ENCODE measurements at regions not wholly inside any gene's neighbourhood (a gene's known extent, or its start where the extent isn't known, plus 50 kb on each side); places are given as distances from the start of the nearest gene placed in this dataset.
"Not testable (repeated sequence)": the region's sequence is repeated elsewhere in the genome, so short reads cannot be mapped to it uniquely, and the experiment has no call there.

DNA sequence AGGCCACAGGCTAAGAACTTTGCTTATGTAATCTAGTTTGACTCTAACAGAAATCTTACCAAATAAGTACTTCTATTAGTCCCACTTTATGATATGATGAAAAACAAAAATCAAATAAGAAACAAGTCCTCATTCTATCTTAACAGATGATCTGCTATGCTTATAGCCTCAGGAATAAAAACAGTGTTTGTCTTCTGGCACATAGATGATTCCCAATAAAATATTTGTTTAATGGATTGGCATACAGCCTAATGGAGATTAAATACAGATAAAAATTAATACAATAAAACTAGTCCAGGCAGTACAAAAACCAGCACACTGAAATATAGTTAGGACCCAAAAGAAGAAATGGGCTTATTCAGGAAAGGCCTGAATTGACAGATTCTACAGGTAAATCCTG lies 971.4 kb upstream of the WWC1 start:
- no peak for DNase-seq (ENCODE audit: low spot score)
- intact Hi-C loops (cut with DNase I): no loop called here

DNA sequence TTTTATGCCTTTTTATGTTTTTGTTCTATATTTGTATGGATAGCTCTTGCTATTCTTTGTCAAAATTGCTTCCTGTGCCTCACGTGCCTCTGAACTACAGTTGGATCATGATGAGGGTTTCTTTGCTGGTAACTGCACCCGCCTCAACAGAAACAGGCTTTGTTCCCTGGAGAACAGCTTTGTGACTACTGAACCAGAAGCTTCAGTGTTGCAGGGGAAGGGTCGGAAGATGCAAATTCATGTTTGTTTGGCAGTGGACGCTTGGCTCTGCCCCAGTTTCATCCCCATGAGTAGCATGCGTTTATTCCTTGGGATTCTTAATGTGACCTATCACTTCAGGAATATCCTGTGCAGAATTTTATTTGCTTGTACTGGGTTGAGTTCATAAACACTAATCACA lies 959.1 kb upstream of the WWC1 start:
- DNase-seq (ENCODE audit: low spot score): no peak
- intact Hi-C loops (cut with DNase I): no loop called here

DNA sequence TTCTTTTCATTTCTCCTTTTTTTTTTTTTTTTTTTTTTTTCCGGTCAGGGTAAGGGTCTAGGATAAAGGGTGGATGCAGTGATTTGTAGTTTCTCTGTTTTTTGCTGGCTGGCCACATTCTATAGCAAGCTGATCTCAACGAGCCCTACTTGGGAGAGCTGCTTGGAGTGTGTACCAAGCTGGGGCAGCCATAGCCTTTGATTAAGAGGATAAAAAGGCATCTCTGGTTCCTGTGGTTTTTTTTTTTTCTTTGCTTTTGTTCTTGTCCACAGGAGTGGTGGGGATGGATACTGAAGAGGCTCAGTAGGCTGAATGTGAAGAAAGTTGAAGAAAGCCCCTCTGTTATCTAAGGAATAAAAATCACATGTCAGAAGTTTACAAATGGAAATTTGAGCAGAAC lies 955.3 kb upstream of the WWC1 start:
- intact Hi-C loops (cut with DNase I): no loop called here
- DNase-seq (ENCODE audit: low spot score): no peak

DNA sequence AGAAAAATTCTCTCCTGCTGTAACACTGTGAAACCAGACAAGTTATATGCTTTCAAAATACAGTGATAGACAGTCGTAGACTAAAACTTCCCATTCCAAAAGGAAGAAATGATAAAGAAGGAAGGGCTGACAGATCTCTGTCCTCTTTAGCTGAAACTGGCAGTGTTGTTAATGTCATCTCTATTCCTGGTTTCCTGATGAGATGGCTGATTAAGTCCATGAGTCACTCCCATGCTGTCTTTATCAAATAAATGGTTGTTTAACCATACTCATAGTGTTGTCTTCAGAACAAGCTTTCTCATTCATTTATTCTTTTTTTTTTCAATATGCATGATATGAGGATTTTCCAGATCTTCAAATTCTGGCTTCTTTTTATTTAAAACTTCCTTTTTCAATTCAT lies 952.2 kb upstream of the WWC1 start:
- intact Hi-C loops (cut with DNase I): no loop called here
- DNase-seq (ENCODE audit: low spot score): no peak

DNA sequence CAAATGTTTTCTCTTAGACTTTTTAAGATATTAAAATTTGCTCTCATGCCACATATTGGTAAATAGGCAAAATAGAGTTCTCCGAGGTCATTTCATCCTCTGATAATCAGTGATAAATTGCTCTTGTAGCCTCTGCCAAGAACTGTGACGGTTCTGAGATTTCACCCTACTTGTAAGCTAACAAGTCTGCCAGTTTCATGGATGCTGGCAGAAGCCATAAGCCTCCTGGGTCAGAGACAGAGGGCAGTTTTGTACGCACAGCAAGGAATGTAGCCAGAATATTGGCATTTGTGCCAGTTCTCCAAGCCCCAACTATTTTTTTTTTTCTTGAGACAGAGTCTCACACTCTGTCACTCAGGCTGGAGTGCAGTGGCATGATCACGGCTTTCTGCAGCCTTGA lies 945.0 kb upstream of the WWC1 start:
- no peak for DNase-seq (ENCODE audit: low spot score)
- intact Hi-C loops (cut with DNase I): no loop called here

DNA sequence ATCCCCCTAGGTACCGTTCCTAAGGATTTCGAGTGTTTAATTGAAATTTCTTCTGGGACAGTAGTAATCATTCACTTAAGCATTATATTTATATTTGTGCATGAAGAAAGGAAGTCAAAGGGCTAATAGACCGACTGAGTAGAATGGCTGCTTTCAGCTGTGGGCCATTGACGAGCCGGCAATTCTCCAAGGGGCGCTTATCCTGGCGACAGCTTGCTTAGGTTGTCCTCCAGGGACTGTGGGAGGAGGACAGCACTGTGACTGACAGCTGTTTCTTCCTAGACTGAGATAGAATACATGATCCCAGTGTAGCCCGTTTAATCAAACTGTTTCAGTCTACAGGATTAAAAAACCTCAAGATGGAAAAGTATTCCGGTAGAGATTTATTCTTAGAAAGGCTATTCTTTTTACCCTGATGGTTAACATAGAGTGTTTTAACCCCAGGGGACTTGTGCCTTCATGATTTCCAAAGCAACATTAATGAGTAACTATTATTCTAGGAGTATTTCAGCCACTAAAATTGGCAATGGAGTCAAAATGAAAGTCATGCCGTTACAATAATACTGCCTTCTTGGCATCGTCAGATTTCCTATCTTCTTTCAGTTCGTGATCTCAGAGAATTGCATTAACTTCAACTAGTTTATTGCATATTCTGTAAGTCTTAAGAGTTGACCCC lies 943.1 kb upstream of the WWC1 start:
- intact Hi-C loops (cut with DNase I): no loop called here
- DNase-seq (ENCODE audit: low spot score): no peak

DNA sequence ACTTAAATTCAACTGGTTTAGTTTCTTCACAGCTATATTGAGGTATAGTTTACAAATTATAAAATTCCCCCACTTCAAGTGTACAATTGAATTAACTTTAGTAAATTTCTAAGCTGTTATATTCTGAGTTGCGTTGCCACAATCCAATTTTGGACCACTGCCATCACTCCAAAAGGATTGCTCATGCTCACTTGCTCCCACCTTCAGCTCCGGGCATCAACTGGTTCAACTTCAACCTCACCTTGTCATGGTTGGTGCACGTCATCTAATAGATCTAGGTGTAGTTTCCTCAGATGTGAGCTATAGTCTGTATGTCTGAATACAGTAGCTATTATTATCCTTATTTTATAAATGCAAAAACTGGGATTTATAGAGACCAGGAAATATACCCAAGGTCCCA lies 942.5 kb upstream of the WWC1 start:
- intact Hi-C loops (cut with DNase I): no loop called here
- DNase-seq (ENCODE audit: low spot score): no peak

DNA sequence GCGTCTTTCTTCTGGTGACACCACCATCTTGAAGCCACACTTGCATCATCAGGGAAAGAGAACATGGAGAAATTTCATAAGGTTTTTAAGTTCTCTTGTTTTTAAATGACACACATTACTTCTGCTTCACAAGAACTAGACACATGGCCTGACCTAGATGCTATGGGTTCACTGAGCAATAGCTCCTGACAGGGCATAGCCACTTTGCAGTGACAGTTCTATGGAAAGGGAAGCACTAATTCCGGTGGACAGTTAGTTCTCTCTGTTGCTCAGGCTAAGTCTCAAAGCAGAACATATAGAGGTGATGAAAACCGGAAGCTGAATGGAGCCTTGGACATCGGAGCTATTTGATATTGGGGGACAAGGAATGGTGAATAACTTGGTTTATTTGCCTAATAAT lies 940.1 kb upstream of the WWC1 start:
- no peak for DNase-seq (ENCODE audit: low spot score)
- intact Hi-C loops (cut with DNase I): no loop called here

DNA sequence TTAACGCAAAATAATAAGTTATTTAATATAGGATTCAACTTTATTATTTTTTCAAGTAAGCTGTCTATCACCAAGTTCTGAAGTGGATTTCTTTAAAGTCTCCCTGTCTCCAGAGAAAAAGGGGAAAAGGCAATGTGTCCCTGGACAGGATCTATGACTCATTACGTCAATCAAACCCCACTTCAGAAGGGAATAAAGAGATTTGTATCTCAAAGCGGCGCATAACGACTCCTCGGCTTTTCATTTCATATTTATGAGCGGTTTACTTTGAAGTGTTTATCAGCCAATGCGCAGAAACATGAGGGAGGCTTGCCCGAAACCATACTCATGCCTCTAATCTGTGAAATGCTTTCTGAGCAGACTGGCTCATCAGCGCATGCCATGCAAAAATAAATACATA lies 938.6 kb upstream of the WWC1 start:
- intact Hi-C loops (cut with DNase I): no loop called here
- DNase-seq (ENCODE audit: low spot score): no peak

DNA sequence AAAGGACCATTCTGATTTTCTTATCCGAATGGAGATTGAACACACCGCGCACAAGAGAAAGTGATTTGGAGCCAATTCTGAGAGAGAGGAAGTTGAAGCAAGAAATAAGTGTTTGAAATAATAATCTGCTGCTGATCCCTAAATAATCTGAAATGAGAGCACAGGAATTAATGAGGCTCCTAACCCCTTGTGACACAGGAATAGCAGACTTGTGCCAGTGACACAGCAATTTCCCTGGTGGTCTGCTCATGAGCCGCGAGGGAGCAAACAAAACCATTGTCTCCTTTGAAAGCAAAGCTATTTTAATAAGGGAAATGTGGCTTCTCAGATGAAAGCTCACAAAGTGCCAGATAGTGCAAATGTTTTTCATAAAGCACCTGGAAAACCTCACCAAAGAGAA lies 936.1 kb upstream of the WWC1 start:
- DNase-seq (ENCODE audit: low spot score): no peak
- intact Hi-C loops (cut with DNase I): no loop called here

DNA sequence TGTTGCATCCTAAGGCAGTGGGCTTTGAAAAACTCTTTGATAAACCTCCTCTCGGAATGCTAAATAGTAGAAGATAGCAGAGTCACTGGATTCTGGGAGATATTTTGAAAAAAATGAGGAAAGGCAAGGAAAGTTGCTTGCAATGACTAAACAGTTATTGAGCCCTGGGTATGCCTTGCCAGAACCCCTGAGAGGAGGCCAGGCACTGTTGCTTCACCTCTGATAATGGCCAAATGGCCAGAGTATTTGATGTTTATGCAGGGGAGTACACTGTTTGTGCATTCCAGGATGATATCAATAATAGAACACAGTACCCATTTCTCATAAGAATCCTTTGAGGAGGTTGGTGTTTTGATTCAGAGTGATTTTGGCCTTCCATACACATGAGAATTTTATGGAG lies 935.1 kb upstream of the WWC1 start:
- no peak for DNase-seq (ENCODE audit: low spot score)

DNA sequence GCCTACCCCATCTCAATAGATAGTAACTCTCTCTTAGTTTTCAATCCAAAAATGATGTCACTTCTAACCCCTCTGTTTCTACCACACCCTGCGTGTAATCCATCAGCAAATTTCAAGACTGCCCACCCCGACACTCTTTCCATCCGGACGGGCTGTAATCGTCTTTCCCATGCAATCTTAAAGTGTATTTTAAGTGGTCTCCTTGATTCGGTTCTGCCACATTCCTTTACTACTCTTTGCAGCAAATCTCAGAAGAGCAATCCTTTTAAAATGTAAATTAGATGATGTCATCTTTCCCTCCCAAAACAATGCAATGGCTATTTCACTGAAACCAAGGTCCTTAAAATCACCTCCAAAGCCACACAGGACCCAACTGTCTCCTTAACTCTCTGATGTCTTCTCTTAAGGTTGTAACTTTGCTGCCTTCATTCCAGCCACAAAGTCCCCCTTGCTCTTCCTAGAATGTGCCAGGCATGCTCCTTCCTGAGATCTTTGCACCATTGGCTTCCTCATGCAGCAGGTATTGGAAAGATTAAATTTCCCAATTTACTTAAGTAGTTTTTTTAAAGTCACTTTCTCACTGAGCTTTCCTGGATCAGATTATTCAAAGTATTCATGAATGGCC lies 932.5 kb upstream of the WWC1 start:
- intact Hi-C loops (cut with DNase I): no loop called here

More for the DNA sequence above, 935.1 kb upstream of the WWC1 start:
- intact Hi-C loops (cut with DNase I): no loop called here

DNA sequence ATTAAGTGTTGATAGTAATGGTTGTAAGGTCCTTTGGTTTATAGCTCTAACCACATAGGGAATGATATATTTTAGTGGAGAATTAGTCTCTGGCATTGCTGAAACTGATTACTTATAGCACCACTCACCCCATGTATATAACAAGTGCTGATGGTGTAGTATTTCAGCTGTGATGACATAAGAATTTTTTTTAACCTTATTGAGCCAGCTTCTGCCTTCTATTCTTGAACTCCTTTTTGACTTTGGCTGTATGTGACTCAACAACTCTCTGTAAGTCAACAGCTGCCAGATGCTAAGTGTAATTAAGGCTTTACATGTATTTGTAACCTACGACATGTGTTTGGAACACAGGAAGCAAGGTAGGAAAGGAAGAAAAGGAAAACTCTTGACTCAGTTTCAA lies 929.6 kb upstream of the WWC1 start:
- intact Hi-C loops (cut with DNase I): no loop called here

More for the DNA sequence above, 932.5 kb upstream of the WWC1 start:
- no peak for DNase-seq (ENCODE audit: low spot score)

DNA sequence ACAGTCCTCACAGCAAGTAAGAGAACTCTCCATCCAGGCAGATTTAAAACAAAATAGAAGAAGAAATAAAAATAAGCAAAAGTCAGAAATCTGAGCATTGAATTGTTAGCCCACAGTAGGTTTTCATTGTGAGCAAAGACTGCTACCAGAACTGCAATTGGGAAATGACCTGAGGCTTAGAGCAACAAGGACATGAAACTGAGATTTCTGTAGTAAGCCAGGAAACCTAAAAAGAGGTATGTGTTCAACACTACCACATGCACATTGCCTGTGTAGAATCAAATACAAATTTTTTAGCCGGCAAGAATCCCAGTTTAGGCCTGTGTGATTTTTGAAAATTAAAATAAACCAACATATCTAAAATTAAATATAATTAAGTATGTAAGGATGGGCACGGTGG lies 928.4 kb upstream of the WWC1 start:
- intact Hi-C loops (cut with DNase I): no loop called here
- no peak for DNase-seq (ENCODE audit: low spot score)

More for the DNA sequence above, 929.6 kb upstream of the WWC1 start:
- no peak for DNase-seq (ENCODE audit: low spot score)

DNA sequence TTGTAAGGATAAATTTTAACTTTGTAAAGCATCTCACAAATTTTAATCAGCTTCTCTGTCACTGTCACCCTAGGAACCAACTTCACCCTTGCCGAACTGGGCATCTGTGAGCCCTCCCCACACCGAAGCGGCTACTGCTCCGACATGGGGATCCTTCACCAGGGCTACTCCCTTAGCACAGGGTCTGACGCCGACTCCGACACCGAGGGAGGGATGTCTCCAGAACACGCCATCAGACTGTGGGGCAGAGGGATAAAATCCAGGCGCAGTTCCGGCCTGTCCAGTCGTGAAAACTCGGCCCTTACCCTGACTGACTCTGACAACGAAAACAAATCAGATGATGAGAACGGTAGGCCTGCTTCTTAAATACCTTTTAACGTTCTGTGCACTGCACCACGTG lies 916.3 kb upstream of the WWC1 start:
- intact Hi-C loops (cut with DNase I): no loop called here
- DNase-seq (ENCODE audit: low spot score): no peak

DNA sequence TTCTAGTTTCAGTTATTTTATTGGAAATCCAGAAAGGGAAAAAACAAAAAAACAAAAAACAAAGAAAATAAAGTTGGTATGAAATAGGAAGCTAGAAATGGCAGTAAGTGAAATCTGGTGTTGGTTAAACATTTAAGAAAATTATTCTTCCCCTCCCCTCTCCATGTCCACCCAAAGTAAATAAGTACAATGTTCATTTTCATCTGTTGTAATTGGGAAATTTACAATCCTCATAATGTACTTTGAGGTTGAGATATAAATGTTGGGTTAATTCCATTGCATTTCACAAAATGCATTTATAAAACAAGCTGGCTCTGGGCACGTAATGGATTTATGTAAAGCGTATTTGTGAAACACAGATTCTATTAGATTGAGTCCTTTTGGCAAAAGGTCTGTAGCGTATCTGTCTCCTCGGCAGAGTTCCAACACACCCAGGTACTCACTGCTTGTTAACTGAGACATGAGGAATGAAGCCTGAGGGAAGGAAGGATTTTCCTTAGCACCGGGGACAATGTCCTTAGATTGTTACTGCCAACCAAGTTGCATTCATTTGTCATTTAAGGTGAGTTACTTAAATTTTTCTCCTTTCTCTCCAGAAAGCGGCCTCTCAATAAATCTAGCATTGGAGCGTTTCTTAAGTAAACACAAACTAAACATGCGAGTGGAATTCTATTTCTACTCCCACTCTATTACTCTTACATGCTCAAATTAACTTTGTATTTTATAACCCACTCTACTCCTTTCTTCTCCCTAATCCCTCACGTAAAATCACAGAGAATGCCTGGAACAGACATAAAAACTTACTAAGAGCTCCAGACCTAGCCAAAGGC lies 912.3 kb upstream of the WWC1 start:
- no peak for DNase-seq (ENCODE audit: low spot score)
- intact Hi-C loops (cut with DNase I): no loop called here

DNA sequence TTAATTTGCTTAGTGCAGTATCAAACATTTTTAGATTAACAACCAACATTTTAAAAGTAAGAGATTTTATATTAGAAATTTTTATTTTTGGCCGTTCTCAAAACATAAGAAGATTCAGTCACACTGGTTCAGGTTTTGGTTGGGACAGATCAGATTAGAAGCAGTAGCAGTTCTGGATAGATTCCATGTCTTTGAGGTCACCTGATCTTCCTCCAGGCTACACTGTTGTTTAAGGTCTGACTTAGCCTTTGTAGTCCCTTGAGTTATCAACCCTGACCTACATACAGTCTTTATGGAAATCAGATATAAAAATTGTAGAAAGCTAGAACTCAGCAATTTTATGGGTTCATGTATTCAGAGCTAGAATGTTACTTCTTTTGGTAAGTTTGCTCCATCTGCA lies 910.0 kb upstream of the WWC1 start:
- DNase-seq (ENCODE audit: low spot score): no peak
- intact Hi-C loops (cut with DNase I): no loop called here

DNA sequence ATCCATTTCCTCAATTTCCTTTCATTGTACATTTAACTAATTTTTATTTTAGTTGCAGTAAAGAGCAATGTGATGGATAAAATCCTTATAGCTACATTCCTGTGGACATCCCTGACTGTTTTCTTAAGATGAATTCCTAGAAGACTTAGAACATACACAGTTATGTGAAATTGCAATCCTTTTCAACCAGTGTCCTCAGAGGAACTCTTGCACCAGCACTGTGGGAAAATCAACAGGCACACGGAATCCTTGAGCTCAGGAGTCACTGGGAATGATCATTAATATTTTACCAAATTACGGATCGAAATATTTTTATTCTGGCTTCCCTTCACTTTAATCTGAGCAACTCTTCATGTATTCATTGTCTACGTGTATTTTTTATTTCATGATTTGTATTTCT lies 901.9 kb upstream of the WWC1 start:
- intact Hi-C loops (cut with DNase I): no loop called here
- DNase-seq (ENCODE audit: low spot score): no peak

DNA sequence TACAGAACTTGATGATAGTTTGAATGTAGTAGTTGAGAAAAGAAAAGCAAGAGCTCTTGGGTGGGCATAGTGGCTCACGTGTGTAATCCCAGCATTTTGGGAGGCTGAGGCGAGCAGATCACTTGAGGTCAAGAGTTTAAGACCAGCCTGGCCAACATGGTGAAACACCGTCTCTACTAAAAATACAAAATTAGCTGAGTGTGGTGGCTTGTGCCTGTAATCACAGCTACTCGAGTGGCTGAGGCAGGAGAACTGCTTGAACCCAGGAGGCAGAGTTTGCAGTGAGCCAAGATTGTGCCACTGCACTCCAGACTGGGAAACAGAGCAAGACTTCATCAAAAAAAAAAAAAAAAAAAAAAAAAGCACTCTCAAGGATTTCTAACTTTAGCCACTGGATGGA lies 900.2 kb upstream of the WWC1 start:
- DNase-seq (ENCODE audit: low spot score); intact Hi-C loops (cut with DNase I): not testable (repeated sequence)

DNA sequence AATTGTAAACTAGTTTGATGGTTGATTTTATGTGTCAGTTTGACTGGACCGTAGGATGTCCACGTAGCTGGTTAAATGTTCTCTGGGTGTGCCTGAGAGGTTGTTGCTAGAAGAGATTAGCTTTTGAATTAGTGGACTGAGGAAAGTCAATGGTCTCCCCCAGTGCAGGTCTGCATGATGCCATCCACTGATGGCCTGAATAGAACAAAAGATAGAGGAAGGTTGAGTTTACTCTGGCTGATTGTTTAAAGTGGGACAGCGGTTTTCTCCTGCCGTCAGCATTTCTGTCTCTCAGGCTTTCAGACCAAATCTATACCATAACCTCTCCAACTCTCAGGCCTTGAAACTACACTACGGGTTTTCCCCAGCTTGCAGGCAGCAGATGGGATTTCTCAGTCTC lies 899.2 kb upstream of the WWC1 start:
- intact Hi-C loops (cut with DNase I): no loop called here

DNA sequence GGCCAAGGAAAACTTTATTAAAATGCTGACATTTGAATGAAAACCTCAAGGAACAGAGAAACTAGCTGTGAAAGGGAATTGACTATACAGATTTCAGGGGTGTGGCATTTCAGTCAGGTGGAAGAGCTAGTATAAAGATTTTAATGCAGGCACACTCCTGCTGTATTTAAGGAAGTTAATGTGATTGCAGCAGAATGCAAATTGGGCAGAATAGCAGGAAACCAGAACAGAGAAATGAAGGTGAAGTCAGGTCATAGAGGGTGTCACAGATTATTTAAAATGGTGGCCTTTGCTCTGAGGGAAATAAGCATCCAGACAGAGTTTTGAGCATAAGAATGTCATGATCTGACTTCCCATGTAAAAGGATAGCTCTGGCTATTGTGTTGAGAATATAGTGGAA lies 898.1 kb upstream of the WWC1 start:
- DNase-seq (ENCODE audit: low spot score): no peak
- intact Hi-C loops (cut with DNase I): no loop called here

More for the DNA sequence above, 899.2 kb upstream of the WWC1 start:
- no peak for DNase-seq (ENCODE audit: low spot score)

Measured in cardiac septum (tissue), 1 donor.